ENCODE measurements at regions not wholly inside any gene's neighbourhood (a gene's known extent, or its start where the extent isn't known, plus 50 kb on each side); places are given as distances from the start of the nearest gene placed in this dataset.

GRCh38 chr22:26977741-26978376 lies 320.5 kb downstream of the MIAT start:
- no peak for DNase-seq

- DNase-seq = no peak
These were observed 321.9 kb downstream of the MIAT start for GRCh38 chr22:26979294-26979693.

GRCh38 chr22:26981111-26981510 lies 323.7 kb downstream of the MIAT start:
- DNase-seq = no peak

GRCh38 chr22:26981541-26981940 lies 324.2 kb downstream of the MIAT start:
- DNase-seq = no peak

GRCh38 chr22:26983311-26983710 lies 325.9 kb downstream of the MIAT start:
- DNase-seq = no peak

GRCh38 chr22:26985206-26985605 lies 327.8 kb downstream of the MIAT start:
- no peak for DNase-seq

GRCh38 chr22:26985931-26986782 lies 328.8 kb downstream of the MIAT start:
- DNase-seq = no peak

- DNase-seq = no peak
These were observed 329.5 kb downstream of the MIAT start for GRCh38 chr22:26986884-26987283.

- no peak for DNase-seq
These were observed 333.3 kb downstream of the MIAT start for GRCh38 chr22:26990503-26991189.

GRCh38 chr22:26992556-26992955 lies 335.2 kb downstream of the MIAT start:
- DNase-seq = no peak

- no peak for DNase-seq
These were observed 336.5 kb downstream of the MIAT start for GRCh38 chr22:26993886-26994285.

GRCh38 chr22:26994801-26995200 lies 337.4 kb downstream of the MIAT start:
- DNase-seq = no peak

- DNase-seq = no peak
These were observed 337.8 kb downstream of the MIAT start for GRCh38 chr22:26995235-26995634.

- DNase-seq = no peak
These were observed 338.8 kb downstream of the MIAT start for GRCh38 chr22:26996154-26996553.

- no peak for DNase-seq
These were observed 340.7 kb downstream of the MIAT start for GRCh38 chr22:26998129-26998528.

GRCh38 chr22:26998716-26999115 lies 341.3 kb downstream of the MIAT start:
- no peak for DNase-seq

- no peak for DNase-seq
These were observed 345.9 kb downstream of the MIAT start for GRCh38 chr22:27003297-27003696.

GRCh38 chr22:27004434-27004833 lies 347.0 kb downstream of the MIAT start:
- DNase-seq = no peak

- no peak for DNase-seq
These were observed 351.1 kb downstream of the MIAT start for GRCh38 chr22:27008454-27008853.

GRCh38 chr22:27011133-27011532 lies 353.7 kb downstream of the MIAT start:
- DNase-seq = no peak

GRCh38 chr22:27011717-27012116 lies 354.3 kb downstream of the MIAT start:
- DNase-seq = no peak

- DNase-seq = no peak
These were observed 362.4 kb downstream of the MIAT start for GRCh38 chr22:27019827-27020226.

GRCh38 chr22:27022274-27022895 lies 365.0 kb downstream of the MIAT start:
- DNase-seq = no peak

Data from activated naive CD4-positive, alpha-beta T cell treated with Interleukin-2 at 50 U/mL for 16 hours (primary cell).